ENCODE measurements at regions not wholly inside any gene's neighbourhood (a gene's known extent, or its start where the extent isn't known, plus 50 kb on each side); places are given as distances from the start of the nearest gene placed in this dataset.

GRCh38 chr14:76612654-76613053 lies 148.6 kb upstream of the VASH1 start:
- no peak for ATAC-seq
- no peaks in the 10 kb centered on the region for H3K36me3 ChIP-seq
- H3K9me3 ChIP-seq = peaks cover 0 to 18% (median 9%) of the 10 kb centered on the region in 11 donors
- DNase-seq = no peak
- whole genome bisulfite sequencing, 2 donors = 33 to 52% methylated on average over 5 of the region's 5 CpGs
- intact Hi-C loops (cut with DNase I) = no loop called here
- H3K4me1 ChIP-seq = no peaks in the 10 kb centered on the region
- no peak overlapping the region for H3K4me3 ChIP-seq
- peaks cover 0 to 11% (median 0%) of the 10 kb centered on the region in 7 donors for H3K27me3 ChIP-seq
- H3K27ac ChIP-seq = no peak overlapping the region
- no peak for TF ChIP-seq CTCF (IDR thresholded peaks at IDR 0.05)

GRCh38 chr14:76613616-76614015 lies 147.7 kb upstream of the VASH1 start:
- intact Hi-C loops (cut with DNase I) = no loop called here
- no peak overlapping the region for H3K4me3 ChIP-seq
- DNase-seq = no peak
- no peaks in the 10 kb centered on the region for H3K4me1 ChIP-seq
- no peaks in the 10 kb centered on the region for H3K36me3 ChIP-seq
- peaks cover 0 to 28% (median 18%) of the 10 kb centered on the region in 11 donors for H3K9me3 ChIP-seq
- peaks cover 0 to 11% (median 0%) of the 10 kb centered on the region in 7 donors for H3K27me3 ChIP-seq
- no peak overlapping the region for H3K27ac ChIP-seq
- TF ChIP-seq CTCF (IDR thresholded peaks at IDR 0.05) = no peak
- WGBS, 2 donors = 61 to 73% methylated on average over 2 of the region's 2 CpGs
- ATAC-seq = no peak

- Histone ChIP-seq H3K4me3 (no peak overlapping the region), H3K4me1 (no peaks in the 10 kb centered on the region), H3K27ac (no peak overlapping the region), H3K36me3 (no peaks in the 10 kb centered on the region), H3K9me3 (peaks cover 0 to 38% (median 20%) of the 10 kb centered on the region in 11 donors), H3K27me3 (peaks cover 0 to 11% (median 0%) of the 10 kb centered on the region in 7 donors)
- ATAC-seq (no peak), DNase-seq (no peak)
- 73% methylated on average over 8 to 9 of the region's 9 CpGs for WGBS, 2 donors
- TF ChIP-seq CTCF (IDR thresholded peaks at IDR 0.05) = no peak
- intact Hi-C loops (cut with DNase I) = no loop called here
Measured at GRCh38 chr14:76615331-76615730, 145.9 kb upstream of the VASH1 start.

- Histone ChIP-seq H3K9me3 (peaks cover 0 to 38% (median 20%) of the 10 kb centered on the region in 11 donors), H3K4me1 (no peaks in the 10 kb centered on the region), H3K4me3 (no peak overlapping the region), H3K27me3 (peaks cover 0 to 7% (median 0%) of the 10 kb centered on the region in 7 donors), H3K27ac (no peak overlapping the region), H3K36me3 (no peaks in the 10 kb centered on the region)
- ATAC-seq (no peak), DNase-seq (no peak)
- TF ChIP-seq CTCF (IDR thresholded peaks at IDR 0.05) = no peak
- 83 to 85% methylated on average over 4 of the region's 4 CpGs for WGBS, 2 donors
- intact Hi-C loops (cut with DNase I) = no loop called here
Measured at GRCh38 chr14:76617440-76617839, 143.8 kb upstream of the VASH1 start.
